ENCODE measurements at regions not wholly inside any gene's neighbourhood (a gene's known extent, or its start where the extent isn't known, plus 50 kb on each side); places are given as distances from the start of the nearest gene placed in this dataset.

- Histone ChIP-seq H3K27me3 (replicated peaks; ENCODE audit: control insufficient read depth, insufficient read depth, low read length) (no peaks in the 10 kb centered on the region), H3K36me3 (ENCODE audit: control insufficient read depth, insufficient read depth, low read length) (no peaks in the 10 kb centered on the region), H3K4me3 (replicated peaks; ENCODE audit: low read depth, low read length) (no peak overlapping the region)
- DNase-seq (ENCODE audit: extremely low read depth, insufficient read length), result no peak
- no peak for TF ChIP-seq CTCF (IDR thresholded peaks at IDR 0.05; ENCODE audit: insufficient read depth, low read length, poor library complexity, severe bottlenecking)
These were observed 493.4 kb downstream of the OTOL1 start for GRCh38 chr3:161990036-161990435.

DNA sequence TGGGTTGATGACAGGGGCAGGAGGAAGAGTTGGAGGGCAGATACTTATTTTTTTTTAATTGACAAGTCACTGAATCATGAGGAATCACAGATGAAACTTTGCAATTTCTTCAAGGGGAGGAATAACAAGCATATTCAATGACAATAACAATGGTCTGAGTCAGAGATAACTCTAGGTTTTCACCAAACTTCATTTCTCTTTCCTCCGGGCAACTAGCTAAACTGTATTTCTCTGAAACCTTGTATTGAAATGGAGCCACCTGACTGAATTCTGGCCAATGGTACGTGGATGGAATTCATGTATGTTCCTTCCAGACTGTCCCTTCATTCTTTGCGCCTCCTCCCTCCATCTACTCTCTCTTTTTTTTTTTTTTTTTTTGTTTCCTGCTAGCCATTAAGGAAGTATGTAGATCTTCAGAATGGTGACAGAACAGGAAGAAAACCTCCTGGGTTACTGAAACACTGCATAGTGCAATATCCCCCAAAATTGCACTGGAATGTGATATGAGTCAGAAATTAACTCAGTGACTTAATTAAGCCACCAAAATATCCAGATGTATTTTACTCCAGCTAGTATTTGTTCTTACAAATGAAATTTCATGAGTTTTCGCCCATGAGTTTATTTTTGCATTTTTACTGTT lies 495.4 kb downstream of the OTOL1 start:
- TF ChIP-seq CTCF (IDR thresholded peaks at IDR 0.05; ENCODE audit: insufficient read depth, low read length, poor library complexity, severe bottlenecking), result no peak
- Histone ChIP-seq H3K36me3 (ENCODE audit: control insufficient read depth, insufficient read depth, low read length) (no peaks in the 10 kb centered on the region), H3K27me3 (replicated peaks; ENCODE audit: control insufficient read depth, insufficient read depth, low read length) (no peaks in the 10 kb centered on the region), H3K4me3 (replicated peaks; ENCODE audit: low read depth, low read length) (no peak overlapping the region)
- DNase-seq (ENCODE audit: extremely low read depth, insufficient read length), result no peak

- H3K36me3 ChIP-seq (ENCODE audit: control insufficient read depth, insufficient read depth, low read length), result no peaks in the 10 kb centered on the region
- no peak for DNase-seq (ENCODE audit: extremely low read depth, insufficient read length)
- no peak overlapping the region for H3K4me3 ChIP-seq (replicated peaks; ENCODE audit: low read depth, low read length)
- no peak for TF ChIP-seq CTCF (IDR thresholded peaks at IDR 0.05; ENCODE audit: insufficient read depth, low read length, poor library complexity, severe bottlenecking)
- no peaks in the 10 kb centered on the region for H3K27me3 ChIP-seq (replicated peaks; ENCODE audit: control insufficient read depth, insufficient read depth, low read length)
These were observed 503.2 kb downstream of the OTOL1 start for GRCh38 chr3:161999846-162000245.

DNA sequence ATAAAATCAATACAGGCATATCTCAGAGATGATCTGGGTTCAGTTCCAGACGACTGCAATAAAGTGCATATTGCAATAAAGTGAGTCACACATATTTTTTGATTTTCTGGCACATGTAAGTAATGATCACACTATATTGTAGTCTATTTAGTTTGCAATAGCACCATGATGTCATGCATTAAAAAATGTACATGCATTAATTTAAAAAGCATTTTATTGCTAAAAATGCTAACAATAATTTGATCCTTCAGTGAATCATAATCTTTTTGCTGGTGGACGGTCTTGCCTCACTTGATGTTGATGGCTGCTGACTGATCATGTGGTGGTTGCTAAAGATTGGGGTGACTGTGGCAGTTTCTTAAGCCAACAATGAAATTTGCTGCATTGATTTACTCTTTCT lies 511.1 kb downstream of the OTOL1 start:
- H3K27me3 ChIP-seq (replicated peaks; ENCODE audit: control insufficient read depth, insufficient read depth, low read length), result no peaks in the 10 kb centered on the region
- no peak for TF ChIP-seq CTCF (IDR thresholded peaks at IDR 0.05; ENCODE audit: insufficient read depth, low read length, poor library complexity, severe bottlenecking)
- no peaks in the 10 kb centered on the region for H3K36me3 ChIP-seq (ENCODE audit: control insufficient read depth, insufficient read depth, low read length)
- H3K4me3 ChIP-seq (replicated peaks; ENCODE audit: low read depth, low read length), result no peak overlapping the region
- no peak for DNase-seq (ENCODE audit: extremely low read depth, insufficient read length)

DNA sequence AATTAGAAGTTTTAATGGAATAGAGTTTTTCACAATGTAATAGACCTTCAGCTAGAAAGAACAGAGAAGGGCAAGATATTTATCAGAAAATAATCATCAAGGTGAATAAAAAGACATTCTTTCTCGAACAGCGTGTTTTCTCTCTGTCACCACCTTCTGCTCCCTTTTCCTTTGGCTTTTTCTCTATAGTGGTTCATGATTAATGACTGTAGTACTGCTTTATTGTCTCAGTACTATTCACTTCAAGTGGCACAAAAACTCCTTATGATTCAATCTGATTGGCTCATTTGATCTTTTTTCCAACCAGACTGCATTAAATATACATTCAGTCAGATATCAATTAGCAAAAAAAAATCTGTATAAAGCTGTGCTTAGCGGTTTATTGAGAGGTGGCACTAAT lies 516.0 kb downstream of the OTOL1 start:
- Histone ChIP-seq H3K27me3 (replicated peaks; ENCODE audit: control insufficient read depth, insufficient read depth, low read length) (no peaks in the 10 kb centered on the region), H3K36me3 (ENCODE audit: control insufficient read depth, insufficient read depth, low read length) (no peaks in the 10 kb centered on the region), H3K4me3 (replicated peaks; ENCODE audit: low read depth, low read length) (no peak overlapping the region)
- no peak for DNase-seq (ENCODE audit: extremely low read depth, insufficient read length)
- TF ChIP-seq CTCF (IDR thresholded peaks at IDR 0.05; ENCODE audit: insufficient read depth, low read length, poor library complexity, severe bottlenecking), result no peak

DNA sequence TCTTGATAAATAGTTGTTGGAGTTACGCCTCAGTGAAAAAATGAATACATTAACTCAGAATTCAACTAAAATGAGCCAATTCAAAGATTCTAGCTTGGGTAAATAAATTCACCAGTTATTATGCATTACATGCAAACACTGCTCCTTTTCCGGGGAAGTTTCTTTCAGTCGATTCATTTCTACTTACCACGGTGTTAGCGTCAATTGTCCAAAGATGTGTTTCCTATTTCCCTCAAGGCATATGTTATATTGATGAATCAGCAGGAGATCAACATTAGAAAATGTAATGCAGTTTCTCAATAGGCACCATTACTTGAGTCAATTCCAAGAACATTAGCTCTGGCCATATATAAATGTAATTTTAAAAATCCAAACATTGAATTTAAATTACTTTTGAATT lies 517.7 kb downstream of the OTOL1 start:
- Histone ChIP-seq H3K27me3 (replicated peaks; ENCODE audit: control insufficient read depth, insufficient read depth, low read length) (no peaks in the 10 kb centered on the region), H3K36me3 (ENCODE audit: control insufficient read depth, insufficient read depth, low read length) (no peaks in the 10 kb centered on the region), H3K4me3 (replicated peaks; ENCODE audit: low read depth, low read length) (no peak overlapping the region)
- TF ChIP-seq CTCF (IDR thresholded peaks at IDR 0.05; ENCODE audit: insufficient read depth, low read length, poor library complexity, severe bottlenecking), result no peak
- DNase-seq (ENCODE audit: extremely low read depth, insufficient read length), result no peak
